ENCODE measurements at regions not wholly inside any gene's neighbourhood (a gene's known extent, or its start where the extent isn't known, plus 50 kb on each side); places are given as distances from the start of the nearest gene placed in this dataset.
A peak's percentile ranks its signal among the peaks of the same experiment; 100 is the strongest.

DNA sequence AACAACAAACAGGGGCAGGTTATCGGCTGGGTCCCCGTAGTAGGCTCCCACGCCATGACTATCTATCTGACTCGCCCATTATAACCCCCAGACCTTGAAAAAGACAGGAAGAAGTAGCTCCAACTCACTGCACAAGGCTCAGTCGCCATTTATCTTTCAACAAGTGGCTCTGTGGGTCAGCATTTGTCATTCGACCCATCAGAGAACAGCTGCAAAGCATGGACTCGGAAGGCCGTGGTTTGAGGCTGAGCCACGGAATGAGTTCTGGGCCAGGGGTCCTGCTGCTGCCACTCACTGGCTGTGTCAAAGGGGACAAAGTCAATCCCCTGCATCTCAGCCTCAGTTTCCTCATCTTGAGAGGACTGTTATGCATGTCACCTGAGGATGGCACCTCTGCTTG lies 131.0 kb downstream of the DMRTA2 start:
- DNase-seq (ENCODE audit: low read depth) = no peak

DNA sequence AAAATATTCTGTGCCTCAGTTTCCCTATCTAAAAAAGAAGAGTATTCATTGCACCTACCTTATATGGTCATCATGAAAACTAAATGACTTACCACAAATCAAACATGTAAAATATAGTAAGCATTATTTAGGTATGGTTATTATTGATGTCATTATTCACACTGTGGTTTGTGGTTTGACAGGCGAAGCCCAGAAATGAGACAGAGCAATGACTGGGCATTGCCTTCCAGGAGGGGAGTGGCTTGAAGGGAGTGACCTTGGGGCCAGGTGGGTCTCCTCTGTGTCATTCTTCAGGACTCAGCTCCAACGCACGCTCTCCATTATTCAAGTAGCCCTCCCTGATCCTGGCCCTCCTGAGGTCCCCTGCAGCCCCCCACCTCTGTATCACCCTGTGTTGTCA lies 133.7 kb downstream of the DMRTA2 start:
- no peak for DNase-seq (ENCODE audit: low read depth)

DNA sequence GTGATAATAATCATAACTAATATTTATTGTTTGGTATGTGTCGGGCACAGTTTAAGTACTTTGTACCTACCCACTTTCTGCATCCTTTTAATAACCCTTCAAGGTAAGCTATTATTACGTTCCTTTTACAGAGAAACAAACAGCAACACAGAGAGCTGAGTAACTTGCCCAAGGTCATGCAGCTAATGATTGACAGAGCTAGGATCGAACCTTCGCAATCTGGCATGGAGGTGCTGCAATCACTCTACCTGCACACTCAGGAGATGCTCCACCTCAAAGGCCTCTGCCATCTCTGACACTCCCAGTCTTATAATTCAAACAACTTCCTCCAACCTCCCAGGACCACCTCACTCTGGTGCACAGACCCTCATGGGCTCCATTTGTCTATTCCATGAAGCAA lies 137.2 kb downstream of the DMRTA2 start:
- DNase-seq (ENCODE audit: low read depth) = no peak

DNA sequence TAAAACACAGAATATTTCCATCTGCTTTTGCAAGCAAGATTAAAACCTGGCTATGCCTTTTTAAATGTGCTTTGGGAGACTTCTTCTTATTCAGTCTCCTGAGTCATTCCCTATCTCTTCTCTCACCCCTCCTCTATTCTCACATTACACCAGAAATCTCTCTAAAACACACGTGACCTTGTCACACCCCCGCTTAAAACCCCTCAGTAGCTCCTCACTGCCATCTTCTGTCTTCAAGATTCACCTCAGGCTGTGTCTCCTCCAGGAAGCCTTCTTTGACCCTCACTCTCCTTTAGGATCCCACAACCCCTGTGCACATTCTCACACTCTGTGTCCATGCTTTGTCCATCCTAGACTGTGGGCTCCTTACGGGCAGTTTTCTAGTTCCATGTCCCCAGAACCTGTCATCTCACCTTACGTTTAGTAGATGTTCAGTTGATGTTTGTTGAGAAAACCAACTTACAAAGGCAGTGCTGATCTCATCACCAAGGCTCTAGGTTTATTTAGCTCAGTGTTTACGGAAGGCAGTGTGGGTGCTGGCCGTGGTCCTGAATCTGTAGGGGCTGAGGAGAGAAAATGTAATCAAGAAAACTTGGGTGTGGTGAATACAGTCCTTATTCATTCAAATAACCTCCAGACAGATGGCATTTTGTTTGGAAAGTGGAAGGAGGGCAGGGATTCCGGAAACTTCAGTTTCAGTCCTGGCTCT lies 143.5 kb downstream of the DMRTA2 start:
- DNase-seq (ENCODE audit: low read depth) = peak; percentile 19

- DNase-seq (ENCODE audit: low read depth) = no peak
These were observed 144.3 kb downstream of the DMRTA2 start for GRCh38 chr1:50278961-50279360.

DNA sequence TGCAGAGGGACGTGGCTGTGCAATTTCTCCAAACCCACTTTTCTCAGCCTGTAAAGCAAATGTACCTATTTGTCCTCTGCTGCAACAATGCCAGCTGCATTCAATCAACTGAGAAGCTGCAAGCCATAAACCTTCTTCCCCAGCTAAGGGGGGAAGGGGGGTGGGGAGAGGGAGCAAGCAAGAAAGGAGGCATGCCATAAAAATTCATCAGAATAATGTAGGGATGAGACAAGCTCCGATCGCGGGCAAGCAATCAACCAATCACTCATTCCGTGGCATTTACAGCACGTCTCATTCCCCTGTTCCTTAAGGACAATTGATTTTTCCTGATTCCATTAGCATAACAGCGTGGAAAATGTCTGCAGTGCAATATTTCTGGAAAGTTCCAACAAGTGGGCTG lies 144.8 kb downstream of the DMRTA2 start:
- no peak for DNase-seq (ENCODE audit: low read depth)

DNA sequence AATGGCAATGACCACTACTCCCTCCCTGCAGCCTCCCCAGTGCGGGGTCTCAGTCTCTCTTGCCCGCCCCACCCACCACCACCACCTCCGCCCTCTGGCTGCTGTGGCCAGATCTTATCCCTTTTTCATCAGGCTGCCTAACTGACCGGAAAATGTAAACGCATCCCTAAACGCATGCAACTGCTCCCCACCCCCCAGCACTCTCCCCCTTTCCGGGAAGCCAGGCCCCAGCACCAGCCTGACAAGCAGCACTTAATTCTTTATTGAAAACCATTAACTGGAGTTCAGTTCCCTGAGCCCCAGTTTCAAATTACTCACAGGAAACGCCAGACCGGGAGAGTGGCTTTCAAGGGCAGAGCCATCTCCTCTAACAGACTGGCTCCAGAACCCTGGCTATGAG lies 147.7 kb downstream of the DMRTA2 start:
- peak; percentile 1 for DNase-seq (ENCODE audit: low read depth)

DNA sequence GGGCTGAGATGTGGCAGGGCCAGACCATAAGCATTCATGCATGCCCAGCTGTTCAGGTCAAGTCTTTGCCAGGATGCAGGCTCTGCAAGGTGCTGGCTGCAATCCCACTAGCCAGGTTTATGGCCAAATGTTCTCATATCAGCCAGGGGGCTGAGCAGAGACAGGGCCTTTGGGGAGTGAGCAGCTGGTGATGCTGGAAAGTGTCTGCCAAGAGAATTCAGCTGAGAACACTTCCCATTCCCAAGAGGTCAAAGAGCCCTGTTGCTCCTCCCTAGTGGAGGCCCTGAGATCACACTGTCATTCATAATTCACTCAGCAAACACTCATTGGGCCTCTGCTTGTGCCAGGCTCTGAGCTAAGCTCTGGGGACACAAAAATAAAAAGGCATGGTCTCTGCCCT lies 150.3 kb downstream of the DMRTA2 start:
- no peak for DNase-seq (ENCODE audit: low read depth)

- DNase-seq (ENCODE audit: low read depth) = peak; percentile 10
These were observed 151.2 kb downstream of the DMRTA2 start for GRCh38 chr1:50271968-50272578.

DNA sequence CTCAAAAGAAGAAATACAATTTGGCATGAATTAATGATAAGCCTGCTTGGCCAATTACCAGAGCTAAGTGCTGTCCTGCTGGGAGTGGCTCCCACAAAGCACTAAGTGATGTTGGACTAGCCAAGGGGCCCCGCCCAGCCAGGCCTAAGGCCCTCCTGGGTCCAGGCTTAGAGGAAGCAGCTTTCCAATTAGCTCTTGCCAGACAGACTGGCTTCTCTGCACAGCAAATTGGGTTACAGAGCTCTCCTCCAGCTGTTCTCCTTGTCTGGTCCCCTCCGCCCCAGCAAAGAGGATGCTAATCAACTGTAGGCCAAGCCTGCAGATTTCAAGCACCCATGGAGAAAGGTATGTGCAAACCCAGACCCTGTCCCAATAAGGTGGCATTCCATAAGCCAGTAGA lies 151.9 kb downstream of the DMRTA2 start:
- no peak for DNase-seq (ENCODE audit: low read depth)

GRCh38 chr1:50270926-50271325 lies 152.3 kb downstream of the DMRTA2 start:
- no peak for DNase-seq (ENCODE audit: low read depth)

GRCh38 chr1:50268049-50268448 lies 155.2 kb downstream of the DMRTA2 start:
- no peak for DNase-seq (ENCODE audit: low read depth)

DNA sequence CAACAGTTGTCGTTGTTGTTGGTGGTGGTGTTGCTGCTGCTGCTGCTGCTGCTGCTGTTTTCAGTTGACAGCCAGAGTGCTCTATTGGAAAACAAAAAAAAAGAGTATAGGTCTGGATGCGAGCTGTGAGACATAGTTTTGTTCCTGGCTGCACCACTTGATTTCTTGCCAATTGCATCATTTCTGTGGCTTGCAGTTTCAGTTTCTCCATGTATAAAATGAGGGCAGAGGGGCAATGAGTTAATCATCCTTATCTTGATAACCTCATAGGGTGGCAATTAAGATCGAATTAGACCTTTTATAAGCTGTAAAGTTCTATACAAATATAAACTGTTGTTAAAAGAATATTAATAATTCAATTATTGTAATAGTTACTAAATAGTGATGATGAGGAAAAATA lies 156.7 kb downstream of the DMRTA2 start:
- DNase-seq (ENCODE audit: low read depth) = peak; percentile 63

GRCh38 chr1:50265790-50266314 lies 157.1 kb downstream of the ELAVL4 start:
- DNase-seq (ENCODE audit: low read depth) = peak; percentile 63

GRCh38 chr1:50264590-50264989 lies 155.9 kb downstream of the ELAVL4 start:
- no peak for DNase-seq (ENCODE audit: low read depth)

GRCh38 chr1:50262436-50262835 lies 153.7 kb downstream of the ELAVL4 start:
- no peak for DNase-seq (ENCODE audit: low read depth)

DNA sequence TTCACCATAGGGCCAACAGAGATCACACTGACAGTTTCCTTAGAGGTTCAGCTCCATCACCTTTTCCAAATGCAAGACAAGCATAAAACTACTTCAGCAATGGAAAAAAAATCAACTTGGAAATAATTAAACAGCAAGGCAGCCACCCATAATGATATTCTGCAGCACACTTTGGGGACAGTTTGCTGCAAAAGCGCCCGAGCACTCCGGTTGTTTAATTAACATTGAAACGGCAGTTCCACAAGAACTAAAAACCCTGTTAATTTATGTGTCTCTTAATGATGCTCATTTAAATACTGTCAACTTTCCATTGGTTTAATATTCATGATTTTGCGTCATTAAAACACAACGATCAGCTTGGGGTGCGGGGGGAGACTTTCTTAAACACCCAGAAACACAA lies 153.2 kb downstream of the ELAVL4 start:
- no peak for DNase-seq (ENCODE audit: low read depth)

DNA sequence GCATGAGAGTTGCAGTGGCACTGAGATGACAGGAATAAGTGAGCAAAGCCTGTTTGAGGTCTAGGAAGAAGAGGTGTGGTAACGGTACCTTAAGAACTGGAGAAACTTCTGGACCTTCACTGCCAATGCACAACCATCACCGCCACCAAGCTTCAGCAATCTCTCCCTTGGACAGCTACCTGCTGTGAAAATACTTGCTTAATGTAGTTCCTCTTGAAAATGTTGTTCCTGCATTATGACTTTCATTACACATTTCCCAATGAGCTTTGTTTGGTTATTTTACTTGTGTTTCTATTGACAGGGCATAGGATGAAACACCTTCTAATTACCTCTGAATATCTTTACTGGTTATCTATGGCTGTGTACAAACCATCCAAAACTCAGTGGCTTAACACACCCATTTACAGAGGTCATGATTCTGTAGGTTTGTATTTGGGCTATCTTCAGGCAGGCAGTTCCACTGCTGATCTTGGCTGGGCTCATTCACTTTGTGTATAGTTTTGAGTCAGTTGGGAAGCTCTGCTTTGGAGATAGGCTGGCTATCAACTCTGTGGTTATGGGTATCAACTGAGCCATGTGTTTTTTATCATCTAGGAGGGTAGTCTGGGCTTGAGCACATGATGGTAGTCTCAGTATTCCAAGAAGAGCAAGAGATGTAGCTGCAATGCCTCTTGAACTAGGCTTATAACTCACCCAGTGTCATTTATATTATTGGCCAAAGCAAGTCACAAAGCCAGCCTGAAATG lies 149.4 kb downstream of the ELAVL4 start:
- no peak for DNase-seq (ENCODE audit: low read depth)

GRCh38 chr1:50257029-50257428 lies 148.3 kb downstream of the ELAVL4 start:
- no peak for DNase-seq (ENCODE audit: low read depth)

All from iris pigment epithelial cell (primary cell).